Glomerular visceral epithelial cell (primary cell): ENCODE measurements at regions not wholly inside any gene's neighbourhood (a gene's known extent, or its start where the extent isn't known, plus 50 kb on each side); places are given as distances from the start of the nearest gene placed in this dataset.
A peak's percentile ranks its signal among the peaks of the same experiment; 100 is the strongest.
"Not testable (repeated sequence)": the region's sequence is repeated elsewhere in the genome, so short reads cannot be mapped to it uniquely, and the experiment has no call there.

ENCODE experiments used
- DNase-seq: peaks from one replicate; pipeline ENCODE4 v3.0.0-alpha.2; 2016; ENCODE audit errors: extremely low spot score

DNA sequence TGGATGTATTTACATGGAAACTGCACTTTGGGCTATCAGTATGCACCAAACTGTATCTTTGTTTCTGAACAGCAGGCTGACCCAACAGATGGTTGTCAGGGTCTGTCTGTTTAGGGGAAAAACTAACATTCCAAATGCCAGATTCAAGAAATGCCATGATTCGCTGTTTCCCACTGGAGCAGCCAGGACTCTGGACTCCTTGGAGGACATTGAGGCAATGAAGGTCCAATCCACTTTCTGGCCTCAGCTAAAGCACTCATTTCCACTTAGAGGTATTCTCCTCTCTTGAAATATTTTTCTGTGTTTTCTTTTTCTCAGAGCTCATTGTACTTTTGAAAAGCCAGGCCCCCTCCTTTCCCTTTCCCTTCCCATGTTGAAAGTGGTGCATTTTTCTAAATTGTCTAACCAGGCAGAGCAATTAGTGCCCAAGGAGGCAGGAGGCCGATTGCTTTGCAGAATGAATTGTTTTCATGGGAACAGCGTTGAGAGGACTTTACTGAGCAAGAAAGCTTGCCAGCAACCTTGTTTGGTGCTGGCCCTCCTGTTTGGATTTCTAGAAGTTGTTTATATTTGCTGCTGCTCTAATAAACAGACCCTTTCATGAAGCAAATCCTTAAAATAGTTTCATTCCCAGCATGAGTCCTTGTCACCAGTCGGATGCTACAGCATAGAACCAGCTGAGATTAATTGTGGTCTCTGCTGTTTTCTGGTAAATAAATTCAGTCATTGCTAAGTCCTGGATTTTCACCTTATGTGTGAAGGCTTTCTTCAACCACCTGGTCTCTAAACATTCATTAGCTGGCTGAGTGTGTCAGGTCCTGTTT, 132.8 kb upstream of the TAF11L2 start:
- no peak for DNase-seq

DNA sequence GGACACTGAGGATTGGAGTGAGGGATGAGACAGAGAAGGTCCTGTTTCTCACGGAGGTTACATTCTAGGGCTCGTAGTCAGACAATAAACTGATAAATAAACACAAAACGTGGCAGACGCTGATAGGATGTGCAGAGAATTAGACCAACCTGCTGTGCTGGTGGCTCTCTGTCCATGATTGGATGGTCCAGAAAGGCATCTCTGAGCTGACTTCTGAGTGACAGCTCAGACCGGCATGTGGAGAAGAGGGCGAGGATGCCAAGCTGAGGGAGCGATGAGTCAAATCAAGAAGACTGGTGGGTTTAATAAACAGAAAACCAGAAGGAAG, 132.3 kb upstream of the TAF11L2 start:
- no peak for DNase-seq

DNA sequence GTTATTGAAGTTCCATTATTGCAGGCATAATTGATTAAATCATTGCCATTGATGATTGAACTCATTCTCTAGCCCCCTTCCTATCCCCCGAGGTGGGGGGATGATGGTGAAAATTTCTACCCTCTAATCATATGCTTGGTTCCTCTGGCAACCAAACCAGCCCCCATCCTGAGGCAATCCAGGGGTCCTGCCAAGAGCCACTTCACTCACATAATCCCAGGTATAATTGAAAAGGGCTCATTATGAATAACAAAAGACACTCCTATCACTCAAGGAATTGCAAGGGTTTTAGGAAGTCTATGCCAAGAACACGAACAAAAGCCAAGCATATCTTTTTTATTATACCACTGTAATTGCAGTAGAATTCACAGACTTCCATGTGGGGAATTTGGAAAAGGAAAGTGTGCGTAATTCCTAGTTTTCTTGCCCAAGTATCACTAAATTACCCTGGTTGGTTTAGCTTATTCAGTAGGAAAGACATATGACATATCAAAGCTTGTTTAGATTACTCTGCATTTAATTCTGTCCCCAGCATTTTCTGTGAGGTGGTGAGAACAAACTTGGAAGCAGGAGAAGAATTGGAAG, 130.7 kb upstream of the TAF11L2 start:
- no peak for DNase-seq

DNA sequence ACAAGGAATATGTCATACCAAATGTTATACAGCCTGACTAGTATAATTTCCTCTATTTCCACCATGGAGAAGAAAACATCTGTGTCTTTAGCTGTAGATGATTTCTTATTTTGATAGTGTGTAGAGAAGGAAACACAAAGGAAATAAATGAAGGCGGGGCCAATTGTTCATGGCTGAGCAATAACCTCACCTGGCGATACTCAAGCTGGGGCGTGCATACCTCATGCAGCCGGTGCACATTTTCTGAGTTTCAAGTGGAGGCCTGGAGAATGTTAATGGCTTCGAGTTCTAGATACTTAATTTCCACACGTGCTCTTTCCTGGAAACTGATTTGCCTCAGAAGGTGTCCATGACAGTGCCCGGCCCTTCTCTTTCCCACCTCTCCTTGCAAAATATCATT, 127.4 kb upstream of the TAF11L2 start:
- DNase-seq: no peak

DNA sequence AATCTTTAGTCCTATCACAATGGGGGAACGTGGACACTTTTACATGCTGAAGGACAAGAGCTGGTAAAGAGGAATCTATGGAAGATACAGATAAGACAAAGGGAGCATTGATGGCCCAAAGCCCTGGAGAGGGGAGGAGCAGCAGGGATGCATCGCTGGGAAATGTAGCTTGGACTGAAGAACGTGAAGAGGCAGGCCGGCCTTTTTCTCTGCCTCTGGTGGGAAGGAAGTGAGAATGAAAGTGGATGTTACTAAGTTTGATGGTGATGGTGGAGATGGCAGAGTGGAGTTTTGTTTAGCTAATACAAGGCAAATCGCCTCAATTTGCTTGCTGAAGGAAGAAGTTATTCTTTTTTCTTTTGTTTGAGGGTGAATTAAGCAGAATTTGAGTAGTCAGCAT, 124.6 kb upstream of the TAF11L2 start:
- DNase-seq: no peak

DNA sequence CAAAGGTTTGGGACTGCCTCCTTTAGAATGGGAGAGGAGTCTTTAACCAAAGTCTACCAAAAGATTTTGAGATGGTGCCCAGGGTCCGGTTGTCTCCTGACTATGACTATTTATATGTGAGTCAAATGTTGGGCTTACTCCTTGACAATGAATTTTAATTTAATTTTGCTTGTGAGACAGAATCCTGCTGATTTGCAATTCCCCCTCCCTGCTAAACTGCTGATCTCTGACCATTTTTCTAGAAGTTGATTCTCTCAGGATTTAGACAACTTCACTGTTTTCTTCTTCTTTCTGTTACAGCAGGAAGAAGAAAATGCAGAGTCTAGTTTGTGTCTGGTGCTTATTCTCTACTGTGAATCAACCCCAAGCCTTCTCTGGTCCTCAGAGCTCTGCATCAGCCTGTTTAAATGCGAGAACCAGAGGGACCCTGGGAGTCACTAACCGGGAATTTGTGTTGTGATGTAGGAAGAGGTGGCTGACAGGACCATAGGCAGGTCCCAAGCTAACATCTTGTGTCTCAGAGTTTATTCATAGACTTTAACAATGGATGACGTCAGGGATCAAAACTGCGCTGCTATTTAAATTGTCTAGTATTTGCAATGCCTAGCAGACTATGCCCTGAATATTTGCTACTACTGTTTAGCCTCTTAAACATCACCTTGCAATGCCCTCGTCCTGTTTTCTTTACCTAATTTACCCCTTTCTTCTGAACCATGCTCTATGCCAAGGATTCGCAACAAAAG, 124.0 kb upstream of the TAF11L2 start:
- no peak for DNase-seq

DNA sequence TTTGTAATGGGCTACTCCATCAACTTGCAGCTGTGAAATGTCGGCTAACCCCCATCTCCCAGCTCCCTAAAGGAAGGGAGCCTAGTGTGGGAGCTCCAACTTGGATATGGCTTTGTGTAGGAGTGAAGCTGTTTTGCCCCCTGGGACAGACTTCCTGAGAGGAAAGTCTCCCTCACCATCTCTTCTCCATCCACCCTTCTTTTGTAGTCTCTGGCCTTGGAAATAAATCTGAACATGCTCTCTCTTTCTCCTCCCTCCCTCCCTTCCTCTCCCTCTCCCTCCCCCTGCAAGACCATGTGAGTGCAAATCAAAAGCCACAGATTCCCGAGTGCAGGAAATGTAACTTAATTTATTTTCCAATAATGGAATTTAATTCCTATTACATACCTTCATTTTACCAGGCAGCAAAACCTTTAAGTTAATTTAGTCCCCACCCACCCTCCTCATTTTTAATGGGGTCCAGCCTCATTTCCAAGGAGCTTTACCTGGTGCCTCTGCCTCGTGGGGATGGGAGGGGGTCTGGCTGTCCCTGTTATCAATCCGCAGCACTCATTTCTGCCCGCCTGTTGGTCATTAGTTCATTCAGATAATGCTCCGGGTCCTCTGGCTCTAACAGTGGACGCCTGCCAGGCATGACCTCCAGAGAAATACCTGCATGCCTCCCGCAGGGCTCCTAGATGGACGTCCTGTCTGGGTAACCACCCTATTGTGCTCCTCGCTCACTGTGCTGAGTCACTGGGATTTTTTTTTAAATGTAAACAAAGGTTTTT, 122.9 kb upstream of the TAF11L2 start:
- DNase-seq: peak; percentile 38

DNA sequence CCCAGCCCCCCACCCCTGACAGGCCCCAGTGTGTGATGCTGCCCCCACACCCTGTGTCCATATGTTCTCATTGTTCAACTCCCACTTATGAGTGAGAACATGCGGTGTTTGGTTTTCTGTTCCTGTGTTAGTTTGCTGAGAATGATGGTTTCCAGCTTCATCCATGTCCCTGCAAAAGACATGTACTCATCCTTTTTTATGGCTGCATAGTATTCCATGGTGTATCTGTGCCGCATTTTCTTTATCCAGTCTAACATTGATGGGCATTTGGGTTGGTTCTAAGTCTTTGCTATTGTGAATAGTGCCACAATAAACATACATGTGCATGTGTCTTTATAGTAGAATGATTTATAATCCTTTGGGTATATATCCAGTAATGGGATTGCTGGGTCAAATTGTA, 122.1 kb upstream of the TAF11L2 start:
- DNase-seq: not testable (repeated sequence)

DNA sequence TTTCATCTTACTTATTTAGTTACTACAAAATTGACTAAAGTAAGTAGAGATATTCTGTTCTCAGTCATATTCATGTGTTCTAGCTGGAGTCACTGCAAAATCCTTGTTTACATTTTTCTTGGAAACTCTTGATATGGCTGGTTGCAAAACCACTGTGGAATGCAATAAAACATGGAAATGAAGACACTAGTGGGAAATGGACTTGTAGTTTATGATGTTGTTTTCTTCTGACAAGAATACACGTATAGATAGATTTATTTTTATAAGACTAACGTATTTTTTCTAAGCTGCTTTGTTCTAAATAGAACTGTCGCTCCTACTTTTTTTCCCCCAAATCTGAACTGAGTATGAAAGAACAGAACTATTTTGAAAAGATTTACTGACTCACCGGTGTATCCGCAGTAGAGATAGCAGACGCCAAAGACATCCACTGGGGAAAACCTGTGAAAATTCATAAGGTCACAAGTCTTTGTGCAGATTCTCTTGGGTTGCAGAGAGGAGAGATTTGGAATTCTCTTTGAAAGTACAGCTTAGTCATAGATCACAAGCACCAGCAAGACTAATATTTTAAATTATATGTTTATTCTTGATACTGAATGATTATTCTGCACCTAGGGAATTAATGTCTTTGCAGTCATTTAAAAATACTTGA, 119.6 kb upstream of the TAF11L2 start:
- no peak for DNase-seq

DNA sequence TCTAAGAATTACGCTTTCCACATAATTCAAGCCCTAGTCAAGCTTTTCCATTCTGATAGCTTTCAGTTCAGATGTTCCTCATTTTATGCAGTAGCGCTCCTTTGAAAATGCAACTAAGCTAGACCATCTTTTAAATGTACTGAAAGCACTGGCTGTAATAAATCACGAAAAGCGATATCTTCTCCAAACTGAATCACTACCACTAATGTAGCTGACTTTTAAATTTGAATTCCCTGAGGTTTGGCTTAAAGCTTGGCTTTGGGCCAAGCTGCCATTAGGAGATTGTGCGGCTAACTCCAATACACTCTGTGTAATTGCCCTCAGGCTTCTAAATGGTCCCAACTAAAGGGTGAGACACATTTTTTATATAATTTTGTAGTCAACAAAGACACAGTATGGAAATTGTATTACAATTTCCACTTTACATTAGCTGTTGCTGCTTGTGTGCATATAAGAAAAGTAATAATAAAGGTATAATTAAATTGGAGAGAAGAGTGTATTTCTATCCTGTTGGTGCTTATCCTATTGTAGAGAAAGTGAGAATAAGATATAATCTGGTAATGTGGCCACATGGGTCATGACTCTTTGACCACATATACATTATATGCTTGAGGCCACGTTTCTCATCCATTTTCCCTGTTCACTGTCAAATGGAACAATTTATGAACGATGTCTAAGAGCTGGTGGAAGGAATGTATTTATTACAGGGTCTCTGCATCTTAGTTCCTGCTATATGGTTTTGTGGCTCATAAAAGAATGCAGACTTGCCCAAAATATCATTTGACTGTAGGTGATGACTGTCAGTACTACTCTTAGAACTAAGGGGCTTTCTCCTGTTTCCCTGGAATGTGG, 118.7 kb upstream of the TAF11L2 start:
- DNase-seq: peak; percentile 26

DNA sequence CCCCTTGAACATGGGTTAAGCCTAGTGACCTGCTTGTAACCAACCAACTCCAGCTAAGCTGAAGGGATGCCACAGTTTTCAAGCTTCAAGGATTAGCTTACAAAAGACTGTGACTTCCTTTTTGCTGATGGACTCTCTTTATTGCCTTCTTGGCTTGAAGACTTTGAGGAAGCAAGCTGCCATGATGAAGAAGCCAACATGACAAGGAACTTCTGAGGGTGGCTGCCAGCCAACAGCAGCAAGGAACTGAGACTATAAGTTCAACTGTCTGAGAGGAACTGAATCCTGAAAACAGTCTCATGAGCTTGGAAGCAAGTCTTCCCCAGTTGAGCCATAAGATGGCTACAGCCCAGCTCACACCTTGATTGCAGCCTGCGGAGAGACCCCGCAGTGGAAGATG, 116.1 kb upstream of the TAF11L2 start:
- no peak for DNase-seq

DNA sequence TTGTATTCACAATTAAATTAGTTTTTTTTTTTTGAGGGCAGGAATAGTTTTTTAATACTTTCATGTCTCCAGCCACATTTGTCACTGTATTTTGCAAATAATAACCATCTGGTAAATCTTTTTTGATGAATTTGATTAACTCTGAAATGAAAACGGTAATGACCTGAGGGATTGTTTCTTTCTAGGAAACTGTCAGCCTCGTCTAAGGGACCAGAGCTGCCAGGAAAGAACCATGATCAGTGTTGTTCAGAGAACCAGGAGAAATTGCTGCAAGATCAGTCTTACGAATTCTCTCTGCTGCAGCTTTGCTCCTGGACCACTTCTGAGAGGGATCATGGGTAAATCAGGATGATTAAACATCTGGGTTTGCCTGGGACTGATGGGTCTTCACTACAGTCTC, 114.5 kb upstream of the TAF11L2 start:
- DNase-seq: no peak

DNA sequence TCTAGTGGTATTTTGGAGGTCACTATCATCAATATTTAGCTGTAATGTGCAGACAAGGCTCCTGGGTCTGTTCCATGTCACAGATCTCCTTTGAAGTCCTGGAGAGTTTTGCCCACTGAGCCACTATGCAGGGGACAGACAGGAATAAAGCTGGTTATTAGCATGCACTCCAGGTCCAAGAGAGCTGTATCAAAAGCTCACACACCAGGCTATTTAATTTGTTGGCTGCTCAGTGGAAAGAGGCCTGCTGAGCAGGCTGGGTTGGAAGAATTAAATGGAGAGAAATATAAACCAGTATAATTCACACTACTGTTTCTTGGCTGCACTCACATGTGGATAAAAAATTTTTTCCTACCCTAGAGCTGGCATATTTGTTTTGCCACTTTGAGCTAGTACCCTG, 113.8 kb upstream of the TAF11L2 start:
- no peak for DNase-seq

DNA sequence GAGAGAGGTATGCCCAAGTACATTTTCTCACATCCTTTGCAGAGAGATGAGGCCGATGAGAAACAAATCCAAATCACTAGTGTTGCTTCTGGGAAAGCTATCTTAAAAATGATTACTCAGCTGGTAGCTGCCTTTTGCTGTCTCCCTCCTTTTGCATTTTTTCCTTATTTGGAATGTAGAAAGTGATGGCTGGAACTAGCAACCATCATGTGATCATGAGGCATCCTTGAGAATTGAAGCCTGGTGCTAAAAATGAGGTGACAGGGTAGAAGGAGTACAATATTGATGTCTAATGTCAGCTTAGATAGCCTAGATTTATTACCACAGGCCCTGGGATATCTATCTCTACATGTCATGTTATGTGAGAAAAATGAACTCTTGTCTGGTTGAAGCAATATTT, 109.3 kb upstream of the TAF11L2 start:
- no peak for DNase-seq

DNA sequence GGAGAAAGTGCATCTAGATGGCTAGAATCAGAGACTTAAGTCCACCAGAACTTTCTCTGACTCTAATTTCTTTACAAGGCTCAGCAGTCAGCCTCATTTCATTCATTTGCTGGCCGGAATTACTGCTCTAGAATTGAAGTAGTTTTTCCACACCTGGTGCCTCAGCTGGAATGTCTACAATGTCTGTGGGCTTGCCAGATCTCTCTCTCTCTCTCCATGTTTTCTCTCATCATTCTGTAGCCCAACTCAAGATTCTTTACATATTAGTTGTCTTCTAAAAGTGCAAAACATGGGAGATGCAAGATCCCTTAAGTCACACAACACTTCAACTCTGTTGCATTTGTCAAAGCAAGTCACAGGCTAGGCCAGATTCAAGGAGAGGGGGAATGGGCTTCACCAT, 103.9 kb upstream of the TAF11L2 start:
- DNase-seq: no peak

DNA sequence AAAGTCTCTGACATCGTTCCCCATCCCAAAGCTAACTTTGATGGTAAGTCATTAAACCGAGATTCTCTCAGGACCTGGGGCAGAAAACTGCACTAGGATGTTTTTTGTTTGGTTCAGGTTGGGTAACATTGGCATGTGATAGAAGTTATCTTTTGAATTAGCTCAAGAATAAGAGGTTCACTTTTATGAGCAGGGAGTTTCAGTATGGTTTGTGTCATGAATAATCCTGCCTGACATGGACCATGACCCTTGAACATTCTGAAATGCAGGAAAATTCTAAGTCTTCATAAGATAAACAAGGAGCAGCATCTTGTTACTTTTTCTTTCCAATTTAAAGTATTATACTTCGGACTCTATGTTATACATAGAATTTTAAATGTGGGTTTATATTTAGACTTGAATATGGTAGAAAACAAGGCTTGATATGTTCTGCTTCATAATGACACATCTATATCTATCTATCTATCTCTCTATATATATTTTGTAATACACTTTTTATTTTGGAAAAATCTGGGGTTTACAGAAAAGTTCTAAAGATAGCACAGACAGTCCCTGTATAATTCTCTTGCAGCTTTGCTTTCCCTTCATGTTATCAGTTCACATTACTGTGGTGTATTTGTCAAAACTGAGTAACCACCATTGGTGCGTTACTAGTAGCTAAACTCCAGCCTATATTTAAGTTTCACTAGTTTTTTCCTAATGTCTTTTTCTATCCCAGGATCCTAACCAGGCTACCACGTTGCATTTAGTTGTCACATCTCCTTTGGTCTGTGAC, 102.7 kb upstream of the TAF11L2 start:
- no peak for DNase-seq

DNA sequence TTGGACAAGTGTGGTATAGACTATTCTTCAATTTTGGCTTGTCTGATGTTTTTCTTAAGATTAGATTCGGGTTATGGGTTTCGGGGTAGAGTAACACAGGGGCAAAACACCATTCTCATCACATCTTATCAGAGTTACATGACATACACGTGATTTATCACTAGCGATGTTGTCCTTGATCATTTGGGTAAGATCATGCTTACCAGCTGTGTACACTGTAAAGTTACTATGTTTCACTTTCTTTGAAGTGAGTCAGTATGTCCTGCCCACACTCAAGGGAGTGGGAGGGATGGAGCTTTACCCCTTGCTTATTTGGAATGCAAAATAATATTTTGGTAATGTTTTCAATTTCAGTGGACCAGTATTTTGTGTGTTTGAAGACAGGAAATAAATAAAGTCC, 101.8 kb upstream of the TAF11L2 start:
- no peak for DNase-seq

DNA sequence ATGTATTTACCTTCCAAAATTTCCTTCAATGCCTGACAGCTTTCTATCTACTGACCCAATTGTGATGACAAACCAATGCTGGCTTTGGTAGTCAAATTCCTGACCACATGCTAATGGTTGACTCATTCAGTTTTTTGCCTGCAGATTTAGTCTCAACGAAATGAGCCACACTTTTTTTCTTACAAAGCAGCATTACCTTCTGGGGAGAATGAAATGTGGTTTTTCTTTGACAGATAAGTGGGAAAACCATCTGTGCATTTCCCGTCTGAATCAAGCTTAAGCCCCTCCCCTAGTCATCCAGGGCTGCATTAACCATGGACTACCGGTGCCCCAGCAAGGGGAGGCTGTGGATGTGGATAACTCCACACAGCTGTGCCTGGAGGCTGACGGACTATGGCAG, 99.6 kb upstream of the TAF11L2 start:
- peak; percentile 82 for DNase-seq

DNA sequence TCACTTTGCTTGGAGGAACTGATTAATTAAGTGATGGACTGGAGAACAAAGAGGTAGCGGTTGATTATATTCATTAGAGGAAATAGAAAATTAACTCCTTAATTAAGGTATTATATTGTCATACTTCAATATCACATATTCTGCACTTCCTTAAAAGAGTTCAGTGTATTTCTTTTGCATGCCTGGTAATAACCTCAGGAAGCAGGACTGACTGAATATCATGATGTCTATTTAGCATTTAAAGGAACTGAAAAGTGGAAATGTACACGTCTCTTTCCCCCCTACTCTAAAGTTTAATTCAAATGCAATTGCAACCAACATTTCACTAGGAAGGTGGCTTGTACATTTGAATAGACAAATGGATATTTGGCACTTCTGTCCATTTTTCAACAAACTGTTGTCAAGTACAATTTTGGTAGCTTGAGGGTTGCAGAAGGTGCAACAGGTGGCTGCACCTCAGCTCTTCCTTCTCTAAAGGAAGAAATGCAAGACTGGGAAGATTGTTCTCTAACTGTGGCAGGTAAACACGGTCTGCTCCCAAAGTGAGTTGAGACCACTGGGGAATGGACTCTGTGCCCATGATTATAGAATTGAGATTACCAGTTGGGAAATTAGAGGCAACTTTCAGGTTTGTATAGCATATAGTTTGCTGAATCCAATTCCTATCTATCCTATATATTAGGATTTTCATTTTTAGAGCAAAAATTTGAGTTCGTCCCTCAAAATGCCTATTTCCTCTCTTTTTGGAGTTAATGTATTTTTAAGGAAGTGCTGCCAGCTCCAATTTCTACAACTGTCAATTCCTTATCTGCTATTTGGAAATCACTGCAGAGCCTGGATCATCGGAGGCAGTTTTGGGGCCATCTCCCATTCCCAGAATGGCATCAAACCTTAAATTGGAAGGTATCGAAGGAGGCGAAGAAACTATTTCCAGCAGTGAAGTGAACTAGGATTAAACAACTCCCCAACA, 98.9 kb upstream of the TAF11L2 start:
- DNase-seq: no peak
